ENCODE measurements at regions not wholly inside any gene's neighbourhood (a gene's known extent, or its start where the extent isn't known, plus 50 kb on each side); places are given as distances from the start of the nearest gene placed in this dataset.

- no peak overlapping the region for H3K4me3 ChIP-seq (ENCODE audit: low read length)
- WGBS (ENCODE audit: insufficient coverage) = 94% methylated on average over 4 of the region's 5 CpGs
- no peak overlapping the region for H3K27ac ChIP-seq (ENCODE audit: low read length)
- no peak for TF ChIP-seq CTCF (IDR thresholded peaks at IDR 0.05)
- no peaks in the 10 kb centered on the region for H3K36me3 ChIP-seq (ENCODE audit: control insufficient read depth, insufficient read depth, low read length)
- no peaks in the 10 kb centered on the region for H3K36me3 Mint-ChIP-seq
- no peaks in the 10 kb centered on the region for H3K4me1 Mint-ChIP-seq
- H3K4me3 Mint-ChIP-seq = no peak overlapping the region
- H3K4me1 ChIP-seq (ENCODE audit: control insufficient read depth, insufficient read depth, low read length) = no peaks in the 10 kb centered on the region
- no peaks in the 10 kb centered on the region for H3K27me3 ChIP-seq (ENCODE audit: control insufficient read depth, insufficient read depth, low read length)
- peaks cover 12 to 21% of the 10 kb centered on the region in 2 donors for H3K9me3 Mint-ChIP-seq
- H3K27ac Mint-ChIP-seq = no peak overlapping the region
- no peaks in the 10 kb centered on the region for H3K27me3 Mint-ChIP-seq (ENCODE audit: low read depth in 2 of 2)
- ATAC-seq = no peak
- intact Hi-C loops (cut with micrococcal nuclease) = no loop called here
- H3K9me3 ChIP-seq (ENCODE audit: control insufficient read depth, insufficient read depth, low read length) = peaks cover 2% of the 10 kb centered on the region
- DNase-seq = no peak
These were observed 975.6 kb downstream of the NCAM2 start for GRCh38 chr21:21973806-21974205.

GRCh38 chr21:21996891-21997290, 998.7 kb downstream of the NCAM2 start:
- 86% methylated on average over 3 of the region's 3 CpGs for WGBS (ENCODE audit: insufficient coverage)

GRCh38 chr21:21997390-21998333, 999.5 kb downstream of the NCAM2 start:
- Mint-ChIP-seq H3K36me3 (no peaks in the 10 kb centered on the region), H3K27ac (no peak overlapping the region), H3K9me3 (peaks cover 13 to 21% of the 10 kb centered on the region in 2 donors), H3K4me3 (no peak overlapping the region), H3K4me1 (peaks cover 0 to 5% of the 10 kb centered on the region in 2 donors), H3K27me3 (ENCODE audit: low read depth in 2 of 2) (no peaks in the 10 kb centered on the region)
- intact Hi-C loops (cut with micrococcal nuclease) = no loop called here
- Histone ChIP-seq H3K4me1 (ENCODE audit: control insufficient read depth, insufficient read depth, low read length) (peaks cover 4% of the 10 kb centered on the region), H3K27ac (ENCODE audit: low read length) (no peak overlapping the region), H3K4me3 (ENCODE audit: low read length) (no peak overlapping the region), H3K9me3 (ENCODE audit: control insufficient read depth, insufficient read depth, low read length) (peaks cover 9% of the 10 kb centered on the region), H3K27me3 (ENCODE audit: control insufficient read depth, insufficient read depth, low read length) (no peaks in the 10 kb centered on the region), H3K36me3 (ENCODE audit: control insufficient read depth, insufficient read depth, low read length) (no peaks in the 10 kb centered on the region)
- DNase-seq (peak in 1 of 2 donors; percentile 2), ATAC-seq (peak; percentile 35 to 54 (median 46))
- no peak for TF ChIP-seq CTCF (IDR thresholded peaks at IDR 0.05)

More at GRCh38 chr21:21996891-21997290, 998.7 kb downstream of the NCAM2 start:
- no peaks in the 10 kb centered on the region for H3K27me3 Mint-ChIP-seq (ENCODE audit: low read depth in 2 of 2)
- no peak for ATAC-seq
- no peak overlapping the region for H3K4me3 Mint-ChIP-seq
- peaks cover 4% of the 10 kb centered on the region for H3K4me1 ChIP-seq (ENCODE audit: control insufficient read depth, insufficient read depth, low read length)
- H3K27ac Mint-ChIP-seq = no peak overlapping the region
- intact Hi-C loops (cut with micrococcal nuclease) = no loop called here
- no peaks in the 10 kb centered on the region for H3K36me3 Mint-ChIP-seq
- no peaks in the 10 kb centered on the region for H3K36me3 ChIP-seq (ENCODE audit: control insufficient read depth, insufficient read depth, low read length)
- H3K4me3 ChIP-seq (ENCODE audit: low read length) = no peak overlapping the region
- H3K9me3 Mint-ChIP-seq = peaks cover 13 to 21% of the 10 kb centered on the region in 2 donors
- no peaks in the 10 kb centered on the region for H3K27me3 ChIP-seq (ENCODE audit: control insufficient read depth, insufficient read depth, low read length)
- TF ChIP-seq CTCF (IDR thresholded peaks at IDR 0.05) = no peak
- H3K9me3 ChIP-seq (ENCODE audit: control insufficient read depth, insufficient read depth, low read length) = peaks cover 7% of the 10 kb centered on the region
- peaks cover 0 to 5% of the 10 kb centered on the region in 2 donors for H3K4me1 Mint-ChIP-seq
- no peak for DNase-seq
- H3K27ac ChIP-seq (ENCODE audit: low read length) = no peak overlapping the region

All from natural killer cell (primary cell).